SU-DHL-6 (cell line): ENCODE measurements at regions not wholly inside any gene's neighbourhood (a gene's known extent, or its start where the extent isn't known, plus 50 kb on each side); places are given as distances from the start of the nearest gene placed in this dataset.

Source experiments
- H2AFZ ChIP-seq: fragments of 200-600 bp; sonication (generic); 2 replicates; pipeline ENCODE4 v1.6.1; 2014; ENCODE audit warnings: low read depth, mild to moderate bottlenecking, moderate library complexity, mixed read lengths, antibody characterized with exemption, low read length; ENCODE audit not compliant: severe bottlenecking
- H3F3A ChIP-seq: fragments of 200-600 bp; shearing (Covaris generic); 2 replicates; pipeline ENCODE4 v1.6.0; 2016; ENCODE audit warnings: antibody characterized with exemption, mild to moderate bottlenecking; ENCODE audit not compliant: insufficient read depth
- H3K27ac ChIP-seq: fragments of 200-600 bp; sonication (generic); 2 replicates; pipeline ENCODE4 v1.5.1; 2016; ENCODE audit warnings: low read depth, mild to moderate bottlenecking, low read length, moderate library complexity, mixed read lengths
- H3K27me3 ChIP-seq: fragments of 200-600 bp; sonication (generic), shearing (Covaris generic); 2 replicates; pipeline ENCODE4 v1.6.0; 2014; ENCODE audit warnings: mild to moderate bottlenecking, low read length
- H3K36me3 ChIP-seq: fragments of 200-600 bp; sonication (generic); 2 replicates; pipeline ENCODE4 v1.6.1; 2014; ENCODE audit warnings: mild to moderate bottlenecking, low read length, mixed read lengths
- H3K4me2 ChIP-seq: fragments of 300-600, 200-600 bp; shearing (Covaris generic), sonication (generic); 2 replicates; pipeline ENCODE4 v1.6.0; 2014; ENCODE audit warnings: low read length, low read depth, mild to moderate bottlenecking; ENCODE audit not compliant: poor library complexity, severe bottlenecking
- H3K4me3 ChIP-seq: fragments of 200-600 bp; sonication (generic); 2 replicates; pipeline ENCODE4 v1.5.1; 2014; ENCODE audit warnings: antibody characterized with exemption, low read length, mild to moderate bottlenecking, mixed read lengths; ENCODE audit not compliant: insufficient read depth, poor library complexity, severe bottlenecking
- H3K79me2 ChIP-seq: fragments of 200-600 bp; sonication (generic); 2 replicates; pipeline ENCODE4 v1.6.1; 2014; ENCODE audit warnings: mild to moderate bottlenecking, low read length, moderate library complexity; ENCODE audit not compliant: insufficient read depth
- H3K9ac ChIP-seq: fragments of 200-600 bp; sonication (generic); 2 replicates; pipeline ENCODE4 v1.7.0; 2014; ENCODE audit warnings: mild to moderate bottlenecking, low read length
- H3K9me2 ChIP-seq: fragments of 200-600 bp; sonication (generic); replicated peaks from 2 replicates; pipeline ENCODE4 v1.6.1; 2014; ENCODE audit warnings: low read length; ENCODE audit not compliant: insufficient read depth
- H3K9me3 ChIP-seq: fragments of 200-600 bp; sonication (generic); 2 replicates; pipeline ENCODE4 v1.6.1; 2014; ENCODE audit warnings: low read length, mixed read lengths; ENCODE audit not compliant: insufficient read depth
- H4K20me1 ChIP-seq: fragments of 200-600 bp; sonication (generic); 2 replicates; pipeline ENCODE4 v1.6.1; 2014; ENCODE audit warnings: low read depth, mild to moderate bottlenecking, antibody characterized with exemption, low read length, moderate library complexity, mixed read lengths
- EZH2phosphoT487 ChIP-seq: fragments of 200-600 bp; sonication (generic), shearing (Covaris generic); conservative IDR thresholded peaks from 2 replicates; pipeline ENCODE4 v1.6.1; 2018; ENCODE audit warnings: mild to moderate bottlenecking, antibody characterized with exemption, low read length, moderate library complexity, mixed read lengths
- TF ChIP-seq, protein P1 (sequence below): fragments of 200-600 bp; sonication (generic); IDR thresholded peaks from one replicate; pipeline ENCODE4 v1.5.1; 2017; ENCODE audit warnings: antibody characterized with exemption, mild to moderate bottlenecking, low read length, moderate library complexity; ENCODE audit not compliant: insufficient read depth, poor library complexity, severe bottlenecking

DNA sequence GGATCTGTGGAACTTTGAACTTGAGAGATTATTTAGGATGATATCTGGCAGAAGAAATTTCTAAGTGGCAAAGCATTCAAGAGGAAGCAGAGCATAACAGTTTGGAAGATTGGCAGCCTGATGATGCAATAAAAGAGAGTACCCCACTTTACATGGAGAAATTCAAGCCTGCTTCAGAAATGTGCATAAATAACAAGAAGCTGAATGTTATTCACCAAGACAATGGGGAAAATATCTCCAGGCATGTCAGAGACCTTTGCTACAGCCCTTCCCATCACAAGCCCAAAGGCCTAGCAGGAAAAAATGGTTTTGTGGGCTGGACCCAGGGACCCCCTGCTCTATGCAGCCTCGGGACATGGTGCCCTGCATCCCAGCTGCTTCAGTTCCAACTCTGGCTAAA lies 420.8 kb downstream of the DTHD1 start:
- no peaks in the 10 kb centered on the region for H4K20me1 ChIP-seq
- H3K9me2 ChIP-seq = no peaks in the 10 kb centered on the region
- H2AFZ ChIP-seq = no peak overlapping the region
- no peaks in the 10 kb centered on the region for H3K27me3 ChIP-seq
- H3K4me3 ChIP-seq = no peak overlapping the region
- H3K9ac ChIP-seq = no peak overlapping the region
- H3K27ac ChIP-seq = no peak overlapping the region
- no peak overlapping the region for H3K4me2 ChIP-seq
- H3K79me2 ChIP-seq = no peaks in the 10 kb centered on the region
- no peaks in the 10 kb centered on the region for H3F3A ChIP-seq
- no peaks in the 10 kb centered on the region for H3K36me3 ChIP-seq
- TF ChIP-seq, protein P1, sequence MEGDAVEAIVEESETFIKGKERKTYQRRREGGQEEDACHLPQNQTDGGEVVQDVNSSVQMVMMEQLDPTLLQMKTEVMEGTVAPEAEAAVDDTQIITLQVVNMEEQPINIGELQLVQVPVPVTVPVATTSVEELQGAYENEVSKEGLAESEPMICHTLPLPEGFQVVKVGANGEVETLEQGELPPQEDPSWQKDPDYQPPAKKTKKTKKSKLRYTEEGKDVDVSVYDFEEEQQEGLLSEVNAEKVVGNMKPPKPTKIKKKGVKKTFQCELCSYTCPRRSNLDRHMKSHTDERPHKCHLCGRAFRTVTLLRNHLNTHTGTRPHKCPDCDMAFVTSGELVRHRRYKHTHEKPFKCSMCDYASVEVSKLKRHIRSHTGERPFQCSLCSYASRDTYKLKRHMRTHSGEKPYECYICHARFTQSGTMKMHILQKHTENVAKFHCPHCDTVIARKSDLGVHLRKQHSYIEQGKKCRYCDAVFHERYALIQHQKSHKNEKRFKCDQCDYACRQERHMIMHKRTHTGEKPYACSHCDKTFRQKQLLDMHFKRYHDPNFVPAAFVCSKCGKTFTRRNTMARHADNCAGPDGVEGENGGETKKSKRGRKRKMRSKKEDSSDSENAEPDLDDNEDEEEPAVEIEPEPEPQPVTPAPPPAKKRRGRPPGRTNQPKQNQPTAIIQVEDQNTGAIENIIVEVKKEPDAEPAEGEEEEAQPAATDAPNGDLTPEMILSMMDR = no peak
- no peaks in the 10 kb centered on the region for H3K9me3 ChIP-seq

DNA sequence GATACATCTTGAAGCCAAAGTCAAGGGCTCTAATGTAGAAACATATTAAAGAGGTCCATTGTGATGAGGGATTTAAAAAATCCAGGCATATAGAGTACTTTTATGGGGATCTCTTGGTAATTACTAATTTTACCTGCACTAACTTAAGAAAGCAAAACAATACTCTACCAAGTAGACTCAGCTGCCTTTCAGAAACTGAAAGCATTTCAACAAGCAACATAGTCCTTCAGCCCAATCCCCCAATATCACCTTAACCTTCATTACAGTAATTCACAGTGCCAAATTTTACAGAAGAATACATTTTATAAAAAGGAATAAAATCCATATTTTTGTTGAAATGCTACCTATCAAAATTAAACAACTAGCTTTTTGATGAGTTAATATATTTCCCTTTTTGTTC lies 422.9 kb downstream of the DTHD1 start:
- no peak overlapping the region for H3K27ac ChIP-seq
- H3K36me3 ChIP-seq = no peaks in the 10 kb centered on the region
- H3K27me3 ChIP-seq = no peaks in the 10 kb centered on the region
- no peaks in the 10 kb centered on the region for H3F3A ChIP-seq
- no peaks in the 10 kb centered on the region for H3K9me3 ChIP-seq
- TF ChIP-seq EZH2phosphoT487 = no peak
- TF ChIP-seq, protein P1 = no peak
- H3K79me2 ChIP-seq = no peaks in the 10 kb centered on the region
- no peak overlapping the region for H3K4me2 ChIP-seq
- no peaks in the 10 kb centered on the region for H4K20me1 ChIP-seq
- no peak overlapping the region for H2AFZ ChIP-seq
- no peaks in the 10 kb centered on the region for H3K9me2 ChIP-seq
- H3K9ac ChIP-seq = no peak overlapping the region
- H3K4me3 ChIP-seq = no peak overlapping the region

DNA sequence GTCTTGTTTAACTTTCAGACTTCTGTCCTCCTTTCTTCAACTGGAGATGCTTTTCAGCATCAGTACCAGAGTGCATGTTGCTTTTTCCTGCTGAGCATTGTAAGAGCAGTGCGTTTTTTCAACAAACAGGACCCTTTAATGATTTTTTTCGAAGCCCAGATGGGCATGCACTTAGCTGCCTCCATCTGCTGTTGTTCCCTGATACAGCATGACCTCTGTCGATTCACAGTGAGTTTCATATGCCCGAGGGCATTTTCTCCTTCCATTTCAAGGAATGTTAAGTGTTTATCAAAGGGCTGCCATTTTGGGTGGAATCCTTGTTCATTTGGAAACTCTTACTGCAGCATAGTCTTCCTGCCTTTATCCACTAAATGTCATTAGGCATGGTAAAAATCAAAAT lies 428.6 kb downstream of the DTHD1 start:
- Histone ChIP-seq H3K4me2 (no peak overlapping the region), H3K9ac (no peak overlapping the region), H3K79me2 (no peaks in the 10 kb centered on the region), H2AFZ (no peak overlapping the region), H3K36me3 (no peaks in the 10 kb centered on the region), H4K20me1 (no peaks in the 10 kb centered on the region), H3F3A (no peaks in the 10 kb centered on the region), H3K9me3 (no peaks in the 10 kb centered on the region), H3K9me2 (no peaks in the 10 kb centered on the region), H3K27me3 (no peaks in the 10 kb centered on the region), H3K27ac (no peak overlapping the region), H3K4me3 (no peak overlapping the region)
- TF ChIP-seq, protein P1 = no peak
- TF ChIP-seq EZH2phosphoT487 = no peak

DNA sequence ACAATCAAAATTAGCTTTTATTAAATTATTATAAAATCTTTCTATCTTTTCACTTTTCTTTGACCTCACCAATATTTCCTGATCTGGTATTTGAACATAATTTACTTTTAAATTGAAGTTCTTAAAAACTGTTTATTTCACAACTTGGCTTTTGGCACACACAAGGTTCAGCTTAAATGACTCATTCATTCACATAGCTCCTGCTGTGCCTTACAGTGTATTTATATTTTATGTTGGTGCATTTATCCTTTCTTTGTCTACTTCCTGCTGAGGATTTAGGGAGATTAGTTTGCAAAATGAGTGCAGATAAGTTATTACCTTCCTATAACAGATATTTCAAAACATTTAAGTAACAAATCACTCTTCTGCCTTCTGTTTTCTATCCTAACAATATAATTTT lies 430.6 kb downstream of the DTHD1 start:
- no peak overlapping the region for H3K4me3 ChIP-seq
- no peak overlapping the region for H3K27ac ChIP-seq
- no peaks in the 10 kb centered on the region for H3K27me3 ChIP-seq
- H3K4me2 ChIP-seq = no peak overlapping the region
- H3K79me2 ChIP-seq = no peaks in the 10 kb centered on the region
- H3K9me3 ChIP-seq = no peaks in the 10 kb centered on the region
- no peaks in the 10 kb centered on the region for H3K9me2 ChIP-seq
- H3K36me3 ChIP-seq = no peaks in the 10 kb centered on the region
- no peaks in the 10 kb centered on the region for H3F3A ChIP-seq
- H4K20me1 ChIP-seq = no peaks in the 10 kb centered on the region
- TF ChIP-seq, protein P1 = no peak
- TF ChIP-seq EZH2phosphoT487 = no peak
- H3K9ac ChIP-seq = no peak overlapping the region
- no peak overlapping the region for H2AFZ ChIP-seq
